T-cell (primary cell): ENCODE measurements at regions not wholly inside any gene's neighbourhood (a gene's known extent, or its start where the extent isn't known, plus 50 kb on each side); places are given as distances from the start of the nearest gene placed in this dataset.

Experiments used
- ATAC-seq, 4 experiments: fragments of 200-7000 bp in 3 of 4; fragments of 150-1000 bp in 1 of 4; cut with Tn5 transposase; replicated peaks in 1 of 4; 1 replicate in 3 of 4; 2 replicates in 1 of 4; pipeline ENCODE4 v1.10.0; 2021; ENCODE audit warnings: moderate library complexity in 3 of 4, mild to moderate bottlenecking in 2 of 4, moderate number of reproducible peaks in 1 of 4
- CTCF ChIA-PET, 2 donors: fragments of 300-600 bp; sonication (Branson Sonifier 250); formaldehyde crosslinking; loops; one replicate each; lab custom pipeline; 2022; ENCODE audit warnings: antibody characterized with exemption in 2 of 2; lab: Charles Lee
- POLR2A ChIA-PET, 2 donors: fragments of 300-600 bp; sonication (Branson Sonifier 250); formaldehyde crosslinking; loops; one replicate each; lab custom pipeline; 2022; ENCODE audit warnings: antibody characterized with exemption in 2 of 2; lab: Charles Lee
- DNase-seq, 35 experiments: peaks; one replicate each; pipeline versions ENCODE4 v3.0.0 to v3.0.0-alpha.2; 2013 to 2023
- H3K27ac ChIP-seq: one replicate; pipeline ENCODE4 v1.5.1; 2013; ENCODE audit warnings: low read length
- H3K27me3 ChIP-seq, 2 experiments: replicated peaks in 1 of 2; 1 replicate in 1 of 2; 2 replicates in 1 of 2; pipeline versions ENCODE4 v1.6.1 to v1.7.0; 2013; ENCODE audit warnings: low read length in 1 of 2, mixed read lengths in 1 of 2; ENCODE audit not compliant: control insufficient read depth in 2 of 2, insufficient read depth in 2 of 2; ENCODE audit errors: extremely low read depth in 1 of 2
- H3K36me3 ChIP-seq, 2 donors: 1 replicate in 1 of 2; 2 replicates in 1 of 2; pipeline versions ENCODE4 v1.6.1 to v1.7.0; 2013; ENCODE audit warnings: low read length in 1 of 2; ENCODE audit not compliant: control insufficient read depth in 2 of 2, insufficient read depth in 1 of 2; ENCODE audit errors: extremely low read depth in 1 of 2
- H3K4me1 ChIP-seq, 2 experiments: 1 replicate in 1 of 2; 2 replicates in 1 of 2; pipeline versions ENCODE4 v1.6.1 to v1.7.0; 2013; ENCODE audit warnings: low read length in 2 of 2, mixed read lengths in 1 of 2; ENCODE audit not compliant: insufficient read depth in 2 of 2, control insufficient read depth in 1 of 2; ENCODE audit errors: extremely low read depth in 1 of 2
- H3K4me3 ChIP-seq, 2 donors: 1 replicate in 1 of 2; 2 replicates in 1 of 2; pipeline versions ENCODE4 v1.5.1 to v1.7.0; 2013; ENCODE audit warnings: mild to moderate bottlenecking in 2 of 2, low read length in 1 of 2, moderate library complexity in 1 of 2; ENCODE audit not compliant: control insufficient read depth in 1 of 2; ENCODE audit errors: extremely low read depth in 1 of 2
- H3K9me3 ChIP-seq: 2 replicates; pipeline ENCODE4 v1.7.0; 2013
- H3K27ac Mint-ChIP-seq, 2 donors: one replicate each; pipeline ENCODE4 v1.8.0; 2020 to 2021; ENCODE audit warnings: mild to moderate bottlenecking in 2 of 2, mixed read lengths in 2 of 2
- H3K27me3 Mint-ChIP-seq, 2 donors: one replicate each; pipeline ENCODE4 v1.8.0; 2021 to 2022; ENCODE audit warnings: mixed read lengths in 2 of 2
- H3K36me3 Mint-ChIP-seq: one replicate; pipeline ENCODE4 v1.8.0; 2021; ENCODE audit warnings: mixed read lengths
- H3K4me1 Mint-ChIP-seq, 3 donors: one replicate each; pipeline ENCODE4 v1.8.0; 2020 to 2022; ENCODE audit warnings: mixed read lengths in 3 of 3, mild to moderate bottlenecking in 1 of 3
- H3K4me3 Mint-ChIP-seq, 3 donors: one replicate each; pipeline ENCODE4 v1.8.0; 2020 to 2022; ENCODE audit warnings: mild to moderate bottlenecking in 3 of 3, mixed read lengths in 3 of 3, moderate library complexity in 3 of 3
- H3K9me3 Mint-ChIP-seq, 3 donors: one replicate each; pipeline ENCODE4 v1.8.0; 2020 to 2022; ENCODE audit warnings: mixed read lengths in 3 of 3
- WGBS: methylation state at CpG from one replicate; pipeline ENCODE4 v1.1.5; 2013; ENCODE audit warnings: missing lambda C conversion rate; ENCODE audit not compliant: insufficient coverage; 5-methylcytosine and 5-hydroxymethylcytosine counted together

DNA sequence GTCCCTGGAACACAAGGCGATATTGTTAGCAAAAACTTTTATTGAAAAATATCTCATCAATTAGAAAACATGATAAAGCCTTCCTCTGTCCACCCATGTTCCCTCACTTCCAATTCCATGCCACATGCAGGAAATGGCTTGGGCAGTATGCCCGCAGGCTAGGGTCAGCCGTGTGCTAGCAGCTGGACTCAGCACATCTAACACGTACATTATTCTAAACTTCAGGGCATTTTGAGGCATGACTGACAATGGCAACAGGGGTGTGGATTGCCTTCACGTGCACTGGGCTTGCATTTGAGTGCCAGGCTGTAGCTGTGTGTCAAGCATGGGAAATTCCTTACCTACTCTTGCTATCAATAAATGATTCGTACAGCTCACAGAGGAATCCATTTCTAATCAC is 642.1 kb downstream of the INHBA start:
- Mint-ChIP-seq H3K27ac (no peak overlapping the region), H3K4me1 (no peaks in the 10 kb centered on the region), H3K9me3 (peaks cover 9 to 20% (median 16%) of the 10 kb centered on the region in 3 donors), H3K36me3 (no peaks in the 10 kb centered on the region), H3K4me3 (no peak overlapping the region), H3K27me3 (no peaks in the 10 kb centered on the region)
- Histone ChIP-seq H3K4me1 (no peaks in the 10 kb centered on the region), H3K4me3 (no peak overlapping the region), H3K36me3 (no peaks in the 10 kb centered on the region), H3K27me3 (no peaks in the 10 kb centered on the region), H3K27ac (no peak overlapping the region), H3K9me3 (no peaks in the 10 kb centered on the region)
- no peak for ATAC-seq
- POLR2A ChIA-PET, result no interaction called here
- CTCF ChIA-PET, result no interaction called here
- no peak for DNase-seq
- WGBS, result 71% methylated on average over 1 of the region's 6 CpGs

DNA sequence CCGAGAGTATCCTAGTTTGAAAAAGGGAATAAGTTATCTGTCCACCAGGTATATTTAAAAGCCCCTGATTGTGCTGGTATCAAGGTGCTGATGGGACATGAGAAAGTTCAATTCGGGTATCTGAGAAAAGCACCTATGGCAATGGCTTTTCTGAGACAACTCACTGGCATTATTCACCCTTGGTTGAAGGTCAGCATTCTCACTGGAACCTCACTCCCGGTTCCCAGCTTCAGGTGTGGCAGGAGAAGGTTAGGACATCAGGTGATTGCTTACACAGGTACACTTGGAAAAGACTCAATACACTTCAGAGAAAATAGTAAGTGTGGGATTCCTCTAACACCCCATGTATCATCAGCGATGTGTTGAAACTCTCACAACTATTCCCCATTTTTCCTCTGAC is 643.1 kb downstream of the INHBA start:
- H3K4me3 ChIP-seq, result no peak overlapping the region
- H3K9me3 ChIP-seq, result no peaks in the 10 kb centered on the region
- WGBS, result 50% methylated on average over 1 of the region's 4 CpGs
- ChIA-PET CTCF (no interaction called here), POLR2A (no interaction called here)
- no peaks in the 10 kb centered on the region for H3K27me3 ChIP-seq
- Mint-ChIP-seq H3K36me3 (no peaks in the 10 kb centered on the region), H3K4me3 (no peak overlapping the region), H3K27me3 (no peaks in the 10 kb centered on the region), H3K4me1 (no peaks in the 10 kb centered on the region), H3K27ac (no peak overlapping the region), H3K9me3 (peaks cover 10 to 14% (median 13%) of the 10 kb centered on the region in 3 donors)
- H3K27ac ChIP-seq, result no peak overlapping the region
- H3K36me3 ChIP-seq, result no peaks in the 10 kb centered on the region
- DNase-seq (no peak), ATAC-seq (no peak)
- H3K4me1 ChIP-seq, result no peaks in the 10 kb centered on the region

GRCh38 chr7:41058986-41059741 is 643.7 kb downstream of the INHBA start:
- Mint-ChIP-seq H3K9me3 (peaks cover 10 to 16% (median 12%) of the 10 kb centered on the region in 3 donors), H3K4me1 (no peaks in the 10 kb centered on the region), H3K27ac (no peak overlapping the region), H3K27me3 (no peaks in the 10 kb centered on the region), H3K36me3 (no peaks in the 10 kb centered on the region), H3K4me3 (no peak overlapping the region)
- no peak overlapping the region for H3K27ac ChIP-seq
- no peak for ATAC-seq
- H3K36me3 ChIP-seq, result no peaks in the 10 kb centered on the region
- CTCF ChIA-PET, result no interaction called here
- H3K27me3 ChIP-seq, result no peaks in the 10 kb centered on the region
- WGBS, result no CpG with 5 or more reads among the region's 4 CpGs
- no peaks in the 10 kb centered on the region for H3K9me3 ChIP-seq
- POLR2A ChIA-PET, result no interaction called here
- H3K4me1 ChIP-seq, result no peaks in the 10 kb centered on the region
- no peak overlapping the region for H3K4me3 ChIP-seq
- DNase-seq, result no peak

DNA sequence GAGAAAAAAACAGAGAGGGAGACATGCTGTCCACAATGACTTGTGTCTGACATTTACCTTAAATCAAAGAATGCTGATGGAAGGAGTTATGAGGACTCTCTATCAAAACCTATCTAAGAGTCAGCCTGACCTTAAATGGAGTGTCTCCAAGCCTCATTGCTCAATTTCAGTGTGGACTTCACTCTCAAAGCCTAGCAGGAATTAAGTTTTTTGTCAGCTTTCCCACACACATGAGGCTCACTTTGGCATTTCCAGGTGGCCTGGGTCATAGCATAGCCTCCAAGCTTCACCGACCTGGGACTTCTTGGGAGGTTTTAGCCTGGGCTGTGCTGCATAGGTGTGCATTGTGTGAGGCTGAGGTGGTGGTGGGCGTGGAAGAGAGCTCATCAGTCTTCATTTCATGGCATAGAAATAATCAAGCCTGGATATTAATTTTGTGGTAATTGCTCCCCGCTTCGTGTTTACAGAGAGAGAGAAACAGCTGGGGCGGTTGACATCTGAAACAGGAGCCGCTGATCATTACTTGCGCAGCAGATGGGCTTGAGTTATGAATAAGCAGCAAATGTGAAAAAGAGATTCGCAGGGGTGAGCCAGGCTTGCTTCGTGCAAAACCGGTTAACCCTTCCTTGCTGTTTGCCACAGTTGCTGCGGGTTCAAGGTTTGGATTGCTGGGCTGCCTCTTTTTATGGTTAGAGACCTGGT is 647.8 kb downstream of the INHBA start:
- no peaks in the 10 kb centered on the region for H3K36me3 Mint-ChIP-seq
- whole genome bisulfite sequencing, result 93% methylated on average over 10 of the region's 11 CpGs
- H3K4me1 Mint-ChIP-seq, result no peaks in the 10 kb centered on the region
- ChIA-PET POLR2A (no interaction called here), CTCF (no interaction called here)
- Histone ChIP-seq H3K4me1 (no peaks in the 10 kb centered on the region), H3K9me3 (no peaks in the 10 kb centered on the region), H3K27me3 (peaks cover 0 to 2% of the 10 kb centered on the region in 2 experiments), H3K36me3 (no peaks in the 10 kb centered on the region), H3K4me3 (no peak overlapping the region), H3K27ac (no peak overlapping the region)
- no peak overlapping the region for H3K4me3 Mint-ChIP-seq
- ATAC-seq (no peak), DNase-seq (no peak)
- peaks cover 0 to 3% of the 10 kb centered on the region in 2 donors for H3K27me3 Mint-ChIP-seq
- peaks cover 10 to 31% (median 16%) of the 10 kb centered on the region in 3 donors for H3K9me3 Mint-ChIP-seq
- H3K27ac Mint-ChIP-seq, result no peak overlapping the region

GRCh38 chr7:41053820-41054219 is 649.1 kb downstream of the INHBA start:
- no CpG with 5 or more reads among the region's 2 CpGs for WGBS
- CTCF ChIA-PET, result no interaction called here
- Histone ChIP-seq H3K27ac (no peak overlapping the region), H3K4me3 (no peak overlapping the region), H3K9me3 (no peaks in the 10 kb centered on the region), H3K4me1 (no peaks in the 10 kb centered on the region), H3K27me3 (peaks cover 0 to 2% of the 10 kb centered on the region in 2 experiments), H3K36me3 (no peaks in the 10 kb centered on the region)
- peaks cover 0 to 3% of the 10 kb centered on the region in 2 donors for H3K27me3 Mint-ChIP-seq
- POLR2A ChIA-PET, result no interaction called here
- H3K4me1 Mint-ChIP-seq, result no peaks in the 10 kb centered on the region
- no peak overlapping the region for H3K27ac Mint-ChIP-seq
- no peak for ATAC-seq
- no peak for DNase-seq
- H3K4me3 Mint-ChIP-seq, result no peak overlapping the region
- H3K9me3 Mint-ChIP-seq, result peaks cover 10 to 32% (median 16%) of the 10 kb centered on the region in 3 donors
- no peaks in the 10 kb centered on the region for H3K36me3 Mint-ChIP-seq

DNA sequence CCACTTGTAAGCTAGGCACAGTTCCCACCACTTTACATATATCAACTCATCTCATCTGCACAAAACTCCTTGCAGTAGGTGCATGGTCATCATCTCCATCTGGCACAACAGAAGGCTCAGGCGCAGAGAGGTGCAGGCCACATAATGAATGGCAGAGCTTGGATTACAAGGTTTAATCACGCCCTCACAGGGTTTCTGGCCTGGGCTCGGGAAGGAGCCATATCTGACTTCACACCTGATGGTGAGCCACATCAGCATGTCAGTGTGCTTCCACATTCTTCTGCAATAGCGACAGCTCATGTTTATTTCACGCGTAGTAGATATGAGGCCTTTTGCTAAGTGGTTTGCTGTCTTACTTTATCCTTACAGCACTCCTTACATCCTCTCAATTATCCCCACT is 650.2 kb downstream of the INHBA start:
- peaks cover 0 to 3% of the 10 kb centered on the region in 2 donors for H3K27me3 Mint-ChIP-seq
- 83% methylated on average over 2 of the region's 6 CpGs for WGBS
- H3K4me1 Mint-ChIP-seq, result no peaks in the 10 kb centered on the region
- ChIA-PET CTCF (no interaction called here), POLR2A (no interaction called here)
- H3K27me3 ChIP-seq, result peaks cover 0 to 2% of the 10 kb centered on the region in 2 experiments
- peaks cover 10 to 27% (median 10%) of the 10 kb centered on the region in 3 donors for H3K9me3 Mint-ChIP-seq
- H3K36me3 Mint-ChIP-seq, result no peaks in the 10 kb centered on the region
- H3K36me3 ChIP-seq, result no peaks in the 10 kb centered on the region
- H3K4me3 ChIP-seq, result no peak overlapping the region
- no peaks in the 10 kb centered on the region for H3K4me1 ChIP-seq
- H3K9me3 ChIP-seq, result no peaks in the 10 kb centered on the region
- DNase-seq (no peak), ATAC-seq (no peak)
- H3K27ac Mint-ChIP-seq, result no peak overlapping the region
- no peak overlapping the region for H3K27ac ChIP-seq
- H3K4me3 Mint-ChIP-seq, result no peak overlapping the region
